CD8-positive, alpha-beta memory T cell (primary cell): ENCODE measurements at regions not wholly inside any gene's neighbourhood (a gene's known extent, or its start where the extent isn't known, plus 50 kb on each side); places are given as distances from the start of the nearest gene placed in this dataset.

Experiments used
- CTCF ChIA-PET: fragments of 350-600 bp; sonication (Branson Sonifier 250); formaldehyde crosslinking; loops from one replicate; lab custom pipeline; 2021; ENCODE audit warnings: antibody characterized with exemption; lab: Charles Lee
- POLR2A ChIA-PET: fragments of 350-600 bp; sonication (Branson Sonifier 250); formaldehyde crosslinking; loops from one replicate; lab custom pipeline; 2021; ENCODE audit warnings: antibody characterized with exemption; lab: Charles Lee
- DNase-seq, 5 donors: peaks; one replicate each; pipeline versions ENCODE4 v3.0.0 to v3.0.0-alpha.2; 2020 to 2022; ENCODE audit warnings: mixed read lengths in 1 of 5
- H3K27ac ChIP-seq: one replicate; pipeline ENCODE4 v1.7.0; 2013; ENCODE audit warnings: low read depth, mild to moderate bottlenecking, low read length, moderate library complexity
- H3K27me3 ChIP-seq: 2 replicates; pipeline ENCODE4 v1.7.0; 2013; ENCODE audit warnings: low read length, mild to moderate bottlenecking; ENCODE audit not compliant: insufficient read depth, poor library complexity, severe bottlenecking
- H3K36me3 ChIP-seq: 2 replicates; pipeline ENCODE4 v1.7.0; 2013; ENCODE audit warnings: mild to moderate bottlenecking, low read length, moderate library complexity; ENCODE audit not compliant: insufficient read depth
- H3K4me1 ChIP-seq: 2 replicates; pipeline ENCODE4 v1.7.0; 2013; ENCODE audit warnings: mild to moderate bottlenecking, low read length, moderate library complexity; ENCODE audit not compliant: insufficient read depth
- H3K4me3 ChIP-seq: 2 replicates; pipeline ENCODE4 v1.7.0; 2013; ENCODE audit warnings: mild to moderate bottlenecking, low read length
- H3K9me3 ChIP-seq: 2 replicates; pipeline ENCODE4 v1.7.0; 2013; ENCODE audit warnings: mild to moderate bottlenecking, low read length
- H3K27ac Mint-ChIP-seq, 8 donors: one replicate each; pipeline ENCODE4 v1.8.0; 2020 to 2021; ENCODE audit warnings: mixed read lengths in 8 of 8, mild to moderate bottlenecking in 6 of 8, inconsistent platforms in 3 of 8, moderate library complexity in 3 of 8
- H3K27me3 Mint-ChIP-seq, 2 donors: one replicate each; pipeline ENCODE4 v1.8.0; 2020 to 2021; ENCODE audit warnings: mixed read lengths in 2 of 2, mild to moderate bottlenecking in 1 of 2, moderate library complexity in 1 of 2
- H3K36me3 Mint-ChIP-seq, 3 donors: one replicate each; pipeline ENCODE4 v1.8.0; 2020 to 2021; ENCODE audit warnings: mixed read lengths in 3 of 3, inconsistent platforms in 1 of 3, mild to moderate bottlenecking in 1 of 3
- H3K4me1 Mint-ChIP-seq, 3 donors: one replicate each; pipeline ENCODE4 v1.8.0; 2020 to 2021; ENCODE audit warnings: mixed read lengths in 3 of 3, inconsistent platforms in 1 of 3, mild to moderate bottlenecking in 1 of 3
- H3K4me3 Mint-ChIP-seq, 7 donors: one replicate each; pipeline ENCODE4 v1.8.0; 2020 to 2021; ENCODE audit warnings: mixed read lengths in 7 of 7, mild to moderate bottlenecking in 6 of 7, moderate library complexity in 4 of 7, inconsistent platforms in 2 of 7
- H3K9me3 Mint-ChIP-seq, 5 donors: one replicate each; pipeline ENCODE4 v1.8.0; 2020 to 2022; ENCODE audit warnings: mixed read lengths in 5 of 5, mild to moderate bottlenecking in 3 of 5, moderate library complexity in 2 of 5, inconsistent platforms in 1 of 5

GRCh38 chr15:47944637-47945288 lies 176.0 kb upstream of the SLC24A5 start:
- Mint-ChIP-seq H3K4me1 (no peaks in the 10 kb centered on the region), H3K36me3 (no peaks in the 10 kb centered on the region), H3K27ac (no peak overlapping the region), H3K9me3 (peaks cover 0 to 2% (median 0%) of the 10 kb centered on the region in 5 donors), H3K4me3 (no peak overlapping the region), H3K27me3 (no peaks in the 10 kb centered on the region)
- Histone ChIP-seq H3K4me3 (no peak overlapping the region), H3K9me3 (no peaks in the 10 kb centered on the region), H3K27me3 (no peaks in the 10 kb centered on the region), H3K36me3 (no peaks in the 10 kb centered on the region), H3K4me1 (no peaks in the 10 kb centered on the region), H3K27ac (no peak overlapping the region)
- POLR2A ChIA-PET = no interaction called here
- DNase-seq = no peak
- CTCF ChIA-PET = no interaction called here

GRCh38 chr15:47945872-47946650 lies 174.7 kb upstream of the SLC24A5 start:
- DNase-seq = no peak
- Mint-ChIP-seq H3K4me3 (no peak overlapping the region), H3K27ac (no peak overlapping the region), H3K36me3 (no peaks in the 10 kb centered on the region), H3K27me3 (no peaks in the 10 kb centered on the region), H3K4me1 (no peaks in the 10 kb centered on the region), H3K9me3 (peaks cover 0 to 4% (median 0%) of the 10 kb centered on the region in 5 donors)
- H3K36me3 ChIP-seq = no peaks in the 10 kb centered on the region
- H3K27ac ChIP-seq = no peak overlapping the region
- H3K27me3 ChIP-seq = no peaks in the 10 kb centered on the region
- no peaks in the 10 kb centered on the region for H3K4me1 ChIP-seq
- no peak overlapping the region for H3K4me3 ChIP-seq
- H3K9me3 ChIP-seq = no peaks in the 10 kb centered on the region
- POLR2A ChIA-PET = no interaction called here
- CTCF ChIA-PET = no interaction called here

- H3K36me3 Mint-ChIP-seq = no peaks in the 10 kb centered on the region
- CTCF ChIA-PET = no interaction called here
- no peak overlapping the region for H3K4me3 Mint-ChIP-seq
- Histone ChIP-seq H3K27me3 (no peaks in the 10 kb centered on the region), H3K36me3 (no peaks in the 10 kb centered on the region), H3K27ac (no peak overlapping the region), H3K4me3 (no peak overlapping the region), H3K9me3 (no peaks in the 10 kb centered on the region), H3K4me1 (no peaks in the 10 kb centered on the region)
- H3K27ac Mint-ChIP-seq = no peak overlapping the region
- no peaks in the 10 kb centered on the region for H3K4me1 Mint-ChIP-seq
- no peak for DNase-seq
- no peaks in the 10 kb centered on the region for H3K27me3 Mint-ChIP-seq
- H3K9me3 Mint-ChIP-seq = peaks cover 0 to 6% (median 0%) of the 10 kb centered on the region in 5 donors
- POLR2A ChIA-PET = no interaction called here
Observed at GRCh38 chr15:47949815-47950214, 171.0 kb upstream of the SLC24A5 start.

- Mint-ChIP-seq H3K4me3 (no peak overlapping the region), H3K27me3 (no peaks in the 10 kb centered on the region), H3K4me1 (no peaks in the 10 kb centered on the region), H3K36me3 (no peaks in the 10 kb centered on the region), H3K9me3 (peaks cover 0 to 6% (median 0%) of the 10 kb centered on the region in 5 donors), H3K27ac (no peak overlapping the region)
- Histone ChIP-seq H3K27ac (no peak overlapping the region), H3K27me3 (no peaks in the 10 kb centered on the region), H3K9me3 (no peaks in the 10 kb centered on the region), H3K4me3 (no peak overlapping the region), H3K36me3 (no peaks in the 10 kb centered on the region), H3K4me1 (no peaks in the 10 kb centered on the region)
- CTCF ChIA-PET = no interaction called here
- POLR2A ChIA-PET = no interaction called here
- DNase-seq = no peak
Observed at GRCh38 chr15:47950447-47950846, 170.3 kb upstream of the SLC24A5 start.

- Mint-ChIP-seq H3K9me3 (peaks cover 0 to 6% (median 0%) of the 10 kb centered on the region in 5 donors), H3K4me3 (no peak overlapping the region), H3K36me3 (no peaks in the 10 kb centered on the region), H3K27me3 (no peaks in the 10 kb centered on the region), H3K4me1 (no peaks in the 10 kb centered on the region), H3K27ac (no peak overlapping the region)
- Histone ChIP-seq H3K36me3 (no peaks in the 10 kb centered on the region), H3K27me3 (no peaks in the 10 kb centered on the region), H3K9me3 (no peaks in the 10 kb centered on the region), H3K4me3 (no peak overlapping the region), H3K4me1 (no peaks in the 10 kb centered on the region), H3K27ac (no peak overlapping the region)
- DNase-seq = no peak
- CTCF ChIA-PET = no interaction called here
- POLR2A ChIA-PET = no interaction called here
Observed at GRCh38 chr15:47951781-47952180, 169.0 kb upstream of the SLC24A5 start.

GRCh38 chr15:47954196-47954595 lies 166.6 kb upstream of the SLC24A5 start:
- Histone ChIP-seq H3K27ac (no peak overlapping the region), H3K9me3 (no peaks in the 10 kb centered on the region), H3K4me3 (no peak overlapping the region), H3K27me3 (no peaks in the 10 kb centered on the region), H3K4me1 (no peaks in the 10 kb centered on the region), H3K36me3 (no peaks in the 10 kb centered on the region)
- Mint-ChIP-seq H3K4me1 (no peaks in the 10 kb centered on the region), H3K36me3 (no peaks in the 10 kb centered on the region), H3K4me3 (no peak overlapping the region), H3K27ac (no peak overlapping the region), H3K27me3 (no peaks in the 10 kb centered on the region), H3K9me3 (peaks cover 0 to 6% (median 0%) of the 10 kb centered on the region in 5 donors)
- no peak for DNase-seq
- ChIA-PET POLR2A (no interaction called here), CTCF (interaction anchor here (1.9 kb wide), 1 partner anchor 8 kb away, joined by 4 read pairs; no protein-coding TSS in a partner anchor)

- CTCF ChIA-PET = interaction anchor here (1.9 kb wide), 1 partner anchor 8 kb away, joined by 4 read pairs; no protein-coding TSS in a partner anchor
Observed at GRCh38 chr15:47955021-47955420, 165.8 kb upstream of the SLC24A5 start.

GRCh38 chr15:47959617-47960413 lies 161.0 kb upstream of the SLC24A5 start:
- Mint-ChIP-seq H3K4me3 (no peak overlapping the region), H3K27me3 (no peaks in the 10 kb centered on the region), H3K27ac (no peak overlapping the region), H3K36me3 (no peaks in the 10 kb centered on the region), H3K4me1 (peaks cover 4 to 12% (median 10%) of the 10 kb centered on the region in 3 donors), H3K9me3 (peaks cover 0 to 5% (median 0%) of the 10 kb centered on the region in 5 donors)
- Histone ChIP-seq H3K36me3 (no peaks in the 10 kb centered on the region), H3K9me3 (no peaks in the 10 kb centered on the region), H3K4me1 (no peaks in the 10 kb centered on the region), H3K4me3 (no peak overlapping the region), H3K27ac (no peak overlapping the region), H3K27me3 (no peaks in the 10 kb centered on the region)
- no peak for DNase-seq
- POLR2A ChIA-PET = no interaction called here
- CTCF ChIA-PET = no interaction called here

More at GRCh38 chr15:47955021-47955420, 165.8 kb upstream of the SLC24A5 start:
- no peaks in the 10 kb centered on the region for H3K36me3 Mint-ChIP-seq
- no peak overlapping the region for H3K4me3 ChIP-seq
- H3K9me3 ChIP-seq = no peaks in the 10 kb centered on the region
- H3K27ac Mint-ChIP-seq = no peak overlapping the region
- H3K4me3 Mint-ChIP-seq = no peak overlapping the region
- H3K27ac ChIP-seq = no peak overlapping the region
- H3K27me3 ChIP-seq = no peaks in the 10 kb centered on the region
- no peaks in the 10 kb centered on the region for H3K27me3 Mint-ChIP-seq
- no peaks in the 10 kb centered on the region for H3K4me1 Mint-ChIP-seq
- POLR2A ChIA-PET = no interaction called here
- peaks cover 0 to 6% (median 0%) of the 10 kb centered on the region in 5 donors for H3K9me3 Mint-ChIP-seq
- DNase-seq = no peak
- no peaks in the 10 kb centered on the region for H3K36me3 ChIP-seq
- H3K4me1 ChIP-seq = no peaks in the 10 kb centered on the region
